ENCODE measurements at regions not wholly inside any gene's neighbourhood (a gene's known extent, or its start where the extent isn't known, plus 50 kb on each side); places are given as distances from the start of the nearest gene placed in this dataset.

DNA sequence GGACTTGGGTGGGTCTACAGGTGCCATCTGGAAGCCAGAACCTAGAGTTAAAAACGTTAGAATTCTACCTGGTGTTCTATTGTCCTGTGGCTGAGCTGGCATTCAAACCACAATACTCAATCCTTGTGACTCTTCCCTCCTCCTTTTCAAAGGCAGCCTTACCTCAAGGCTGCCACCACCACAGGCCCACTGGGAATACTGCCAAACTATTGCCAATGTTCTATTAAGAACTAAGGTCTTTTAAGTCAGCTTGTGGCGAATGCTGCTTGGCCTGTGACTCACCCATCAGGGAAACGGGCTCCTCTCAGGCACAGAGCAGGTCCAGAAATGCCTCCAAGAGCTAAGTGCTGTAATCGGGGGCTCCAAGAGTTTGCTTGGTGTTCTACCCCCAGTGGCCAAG, 1008.4 kb downstream of the JRKL start:
- TF ChIP-seq, protein P1, sequence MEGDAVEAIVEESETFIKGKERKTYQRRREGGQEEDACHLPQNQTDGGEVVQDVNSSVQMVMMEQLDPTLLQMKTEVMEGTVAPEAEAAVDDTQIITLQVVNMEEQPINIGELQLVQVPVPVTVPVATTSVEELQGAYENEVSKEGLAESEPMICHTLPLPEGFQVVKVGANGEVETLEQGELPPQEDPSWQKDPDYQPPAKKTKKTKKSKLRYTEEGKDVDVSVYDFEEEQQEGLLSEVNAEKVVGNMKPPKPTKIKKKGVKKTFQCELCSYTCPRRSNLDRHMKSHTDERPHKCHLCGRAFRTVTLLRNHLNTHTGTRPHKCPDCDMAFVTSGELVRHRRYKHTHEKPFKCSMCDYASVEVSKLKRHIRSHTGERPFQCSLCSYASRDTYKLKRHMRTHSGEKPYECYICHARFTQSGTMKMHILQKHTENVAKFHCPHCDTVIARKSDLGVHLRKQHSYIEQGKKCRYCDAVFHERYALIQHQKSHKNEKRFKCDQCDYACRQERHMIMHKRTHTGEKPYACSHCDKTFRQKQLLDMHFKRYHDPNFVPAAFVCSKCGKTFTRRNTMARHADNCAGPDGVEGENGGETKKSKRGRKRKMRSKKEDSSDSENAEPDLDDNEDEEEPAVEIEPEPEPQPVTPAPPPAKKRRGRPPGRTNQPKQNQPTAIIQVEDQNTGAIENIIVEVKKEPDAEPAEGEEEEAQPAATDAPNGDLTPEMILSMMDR (IDR thresholded peaks at IDR 0.05 in 8 of 11, conservative IDR thresholded peaks at IDR 0.05 in 3 of 11): no peak
- no peak for TF ChIP-seq POLR2AphosphoS5 (IDR thresholded peaks at IDR 0.05)
